ENCODE measurements at regions not wholly inside any gene's neighbourhood (a gene's known extent, or its start where the extent isn't known, plus 50 kb on each side); places are given as distances from the start of the nearest gene placed in this dataset.
"Not testable (repeated sequence)": the region's sequence is repeated elsewhere in the genome, so short reads cannot be mapped to it uniquely, and the experiment has no call there.

DNA sequence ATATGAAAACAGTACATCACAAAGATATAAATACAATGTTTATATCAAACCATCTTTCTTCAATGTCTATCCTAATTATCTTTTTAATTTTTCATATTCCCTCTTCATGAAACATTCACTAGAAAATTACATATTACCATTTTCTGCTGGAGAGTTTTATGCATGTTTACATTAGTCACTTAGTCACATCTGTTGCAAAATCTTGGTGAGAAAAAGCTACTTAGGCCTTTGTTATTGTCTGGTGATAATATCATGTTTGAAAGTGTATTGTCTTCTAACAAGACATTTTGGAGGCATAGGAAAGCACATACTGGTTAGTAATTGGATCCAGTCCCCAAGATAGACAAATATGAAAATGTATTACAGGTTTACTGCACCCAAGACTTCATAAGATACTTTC, 163.6 kb downstream of the GNAI1 start:
- DNase-seq (ENCODE audit: insufficient read length, low spot score) = no peak
- FAIRE-seq = no peak

DNA sequence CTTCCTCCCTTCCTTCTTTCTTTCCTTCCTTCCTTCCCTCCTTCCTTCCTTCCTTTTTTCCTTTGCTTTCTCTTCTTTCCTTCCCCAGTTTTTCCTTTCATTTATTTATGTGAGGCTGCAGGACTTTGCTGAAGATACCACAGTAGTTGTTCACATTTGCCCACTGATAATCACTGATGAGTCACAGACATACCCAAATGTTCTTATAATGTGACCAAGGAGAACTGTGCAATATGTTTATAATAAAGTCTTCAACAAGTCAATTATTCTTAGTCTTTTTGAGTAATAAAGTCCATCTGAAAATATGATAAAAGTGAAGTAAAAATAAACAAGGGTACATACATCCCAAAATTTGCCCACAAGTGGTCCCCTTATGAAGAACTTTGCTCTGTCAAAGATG, 159.7 kb downstream of the GNAI1 start:
- no peak for FAIRE-seq
- DNase-seq (ENCODE audit: insufficient read length, low spot score) = no peak

DNA sequence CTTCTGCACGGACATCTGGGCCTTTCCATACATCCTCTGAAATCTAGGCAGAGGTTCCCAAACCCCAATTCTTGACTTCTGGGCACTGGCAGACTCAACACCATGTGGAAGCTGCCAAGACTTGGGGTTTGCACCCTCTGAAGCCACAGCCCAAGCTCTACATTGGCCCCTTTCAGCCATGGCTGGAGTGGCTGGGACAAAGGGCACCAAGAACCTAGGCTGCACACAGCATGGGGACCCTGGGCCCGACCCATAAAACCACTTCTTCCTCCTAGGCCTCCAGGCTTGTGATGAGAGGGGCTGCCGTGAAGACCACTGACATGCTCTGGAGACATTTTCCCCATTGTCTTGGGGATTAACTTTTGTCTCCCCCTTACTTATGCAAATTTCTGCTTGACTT, 158.0 kb downstream of the GNAI1 start:
- not testable (repeated sequence) for FAIRE-seq; DNase-seq (ENCODE audit: insufficient read length, low spot score)

DNA sequence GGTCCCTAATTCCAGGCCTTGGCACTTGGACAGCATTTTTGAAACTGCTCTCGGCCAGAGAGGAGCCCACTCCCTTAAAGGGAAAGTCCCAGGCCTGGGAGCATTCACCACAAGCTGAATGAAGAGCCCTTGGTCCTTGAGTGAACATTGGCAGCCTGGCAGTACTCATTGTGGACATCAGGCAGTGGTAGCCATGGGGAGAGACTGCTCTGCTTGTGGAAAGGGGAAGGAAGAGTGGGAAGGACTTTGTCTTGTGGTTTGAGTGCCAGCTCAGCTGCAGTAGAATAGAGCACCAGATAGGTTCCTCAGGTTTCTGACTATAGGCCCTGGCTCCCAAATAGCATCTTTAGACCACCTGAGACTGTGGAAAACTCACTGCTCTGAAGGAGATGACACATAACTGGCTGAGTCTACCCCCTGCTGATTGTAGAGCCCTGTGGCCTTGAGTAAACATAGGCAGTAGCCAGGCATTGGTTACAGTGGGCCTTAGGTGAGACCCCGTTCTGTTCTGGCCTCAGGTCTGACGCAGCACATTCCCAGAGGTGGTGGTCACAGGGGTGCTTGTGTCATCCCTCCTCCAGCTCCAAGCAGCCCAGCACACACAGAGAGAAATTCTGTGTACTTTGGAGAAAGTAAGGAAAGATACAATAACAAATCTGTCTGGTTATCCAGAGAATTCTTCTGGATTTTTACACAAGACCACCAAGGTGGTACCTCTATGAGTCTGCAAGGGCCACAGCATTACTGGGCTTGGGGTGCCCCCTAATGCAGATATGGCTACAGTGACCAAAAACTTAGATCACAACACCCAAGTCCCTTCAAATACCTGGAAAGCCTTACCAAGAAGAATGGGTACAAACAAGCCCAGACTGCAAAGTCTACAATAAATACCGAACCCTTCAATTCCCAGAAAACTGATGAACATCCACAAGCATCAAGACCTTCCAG, 153.8 kb downstream of the GNAI1 start:
- no peak for FAIRE-seq
- no peak for DNase-seq (ENCODE audit: insufficient read length, low spot score)

DNA sequence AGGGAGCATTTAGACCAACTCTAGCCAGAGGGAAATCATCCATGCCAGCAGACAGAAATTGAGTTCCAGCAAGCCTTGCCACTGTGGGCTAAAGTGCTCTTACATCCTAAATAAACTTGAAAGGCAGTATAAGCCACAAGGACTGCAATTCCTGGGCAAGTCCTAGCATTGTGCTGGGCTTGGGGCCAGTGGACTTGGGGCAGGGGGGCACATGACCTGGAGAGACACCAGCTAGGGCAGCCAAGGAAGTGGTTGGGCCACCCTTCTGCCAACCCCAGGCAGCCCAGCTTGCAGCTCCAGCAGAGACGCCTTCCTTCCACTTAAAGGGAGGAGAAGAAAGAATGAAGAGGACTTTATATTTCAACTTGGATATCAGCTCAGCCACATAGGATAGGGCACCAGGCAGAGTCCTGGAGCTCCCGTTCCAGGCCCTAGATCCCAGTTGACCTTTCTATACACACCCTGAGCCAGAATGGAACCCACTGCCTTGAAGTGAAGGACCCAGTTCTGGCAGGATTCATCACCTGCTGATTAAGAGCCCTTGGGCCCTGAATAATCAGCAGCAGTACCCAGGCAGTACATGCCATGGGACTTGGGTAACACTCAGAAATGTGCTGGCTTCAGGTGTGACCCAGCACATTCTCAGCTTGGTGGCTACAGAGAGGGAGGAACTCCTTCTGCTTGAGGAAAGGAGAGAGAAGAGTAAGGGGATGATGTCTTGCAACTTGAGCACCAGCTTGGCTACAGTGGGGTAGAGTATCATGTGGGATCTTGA, 153.0 kb downstream of the GNAI1 start:
- FAIRE-seq (no peak), DNase-seq (ENCODE audit: insufficient read length, low spot score) (no peak)

DNA sequence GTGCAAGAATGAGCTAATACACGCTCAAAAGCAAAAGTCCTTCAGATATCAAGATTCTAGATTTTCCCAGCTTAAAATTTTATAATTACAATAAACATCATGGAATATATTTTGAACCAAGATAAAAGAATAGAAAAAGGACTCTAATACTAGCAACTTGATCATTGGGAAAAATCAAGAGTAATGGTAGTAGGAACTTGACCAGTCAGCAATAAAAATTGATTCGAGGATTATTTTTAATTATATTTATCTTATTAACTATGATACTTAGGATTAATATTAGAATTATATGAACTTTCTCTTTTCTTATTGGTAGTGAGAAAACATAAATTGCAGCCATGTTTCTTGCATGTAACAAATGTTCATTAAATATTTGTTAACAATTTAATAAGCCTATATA, 152.0 kb downstream of the GNAI1 start:
- FAIRE-seq (no peak), DNase-seq (ENCODE audit: insufficient read length, low spot score) (no peak)

DNA sequence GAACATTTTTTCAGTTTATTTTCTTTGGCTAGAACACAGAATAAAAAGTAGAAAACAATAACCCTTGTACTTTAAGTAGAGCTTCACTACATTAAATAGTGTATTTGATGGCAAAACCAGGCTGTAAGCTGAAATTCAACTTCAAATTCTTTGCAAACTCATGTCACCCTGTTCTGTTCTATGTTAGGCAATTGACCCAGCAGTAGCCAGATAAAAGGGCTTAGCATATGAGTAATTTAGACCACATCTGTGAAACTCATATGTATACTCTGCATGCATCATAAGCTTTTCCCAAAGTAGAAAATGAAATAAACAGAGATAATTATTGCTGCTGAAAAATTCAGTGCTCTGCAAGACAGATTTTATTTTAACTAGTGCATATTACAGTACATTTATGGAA, 150.2 kb downstream of the GNAI1 start:
- DNase-seq (ENCODE audit: insufficient read length, low spot score) (no peak), FAIRE-seq (no peak)

DNA sequence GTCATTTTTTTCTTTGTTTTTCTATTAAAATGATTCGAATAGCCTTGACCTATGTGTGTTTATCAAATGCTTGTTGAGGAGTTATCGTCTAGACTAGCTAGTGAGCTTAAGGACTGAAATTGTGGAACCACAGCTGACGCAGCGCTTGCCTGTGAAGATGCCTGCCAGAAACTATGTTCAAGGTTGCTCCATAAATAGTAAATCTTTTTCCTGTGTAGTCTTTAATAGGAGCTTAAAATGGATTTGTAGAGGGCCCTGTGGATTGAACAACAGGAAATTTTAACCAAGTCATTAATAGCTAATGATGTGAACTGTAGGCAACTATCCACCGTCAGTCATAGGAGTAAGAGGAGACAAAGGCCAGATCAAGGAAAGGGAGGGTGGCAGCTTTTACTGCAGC, 145.1 kb downstream of the GNAI1 start:
- no peak for DNase-seq (ENCODE audit: insufficient read length, low spot score)
- no peak for FAIRE-seq

DNA sequence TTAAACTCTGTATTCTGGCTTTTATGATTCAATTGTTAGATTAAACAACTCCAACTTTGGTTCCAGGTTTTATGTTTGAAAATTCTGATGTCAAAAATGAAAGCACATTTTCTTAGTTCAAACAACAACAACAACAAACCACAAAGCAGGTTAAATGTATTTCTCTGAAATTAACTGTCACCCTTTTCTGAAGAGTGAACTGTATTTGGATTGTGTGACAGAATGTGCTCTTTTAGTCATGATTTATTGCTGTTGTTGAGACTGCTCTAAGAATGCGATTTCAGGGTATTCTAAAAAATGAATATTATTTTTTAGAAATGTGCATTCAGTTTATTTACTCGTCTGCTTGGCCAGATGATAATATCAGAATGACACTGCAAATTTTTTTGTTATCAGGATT, 144.1 kb downstream of the GNAI1 start:
- no peak for DNase-seq (ENCODE audit: insufficient read length, low spot score)
- no peak for FAIRE-seq

DNA sequence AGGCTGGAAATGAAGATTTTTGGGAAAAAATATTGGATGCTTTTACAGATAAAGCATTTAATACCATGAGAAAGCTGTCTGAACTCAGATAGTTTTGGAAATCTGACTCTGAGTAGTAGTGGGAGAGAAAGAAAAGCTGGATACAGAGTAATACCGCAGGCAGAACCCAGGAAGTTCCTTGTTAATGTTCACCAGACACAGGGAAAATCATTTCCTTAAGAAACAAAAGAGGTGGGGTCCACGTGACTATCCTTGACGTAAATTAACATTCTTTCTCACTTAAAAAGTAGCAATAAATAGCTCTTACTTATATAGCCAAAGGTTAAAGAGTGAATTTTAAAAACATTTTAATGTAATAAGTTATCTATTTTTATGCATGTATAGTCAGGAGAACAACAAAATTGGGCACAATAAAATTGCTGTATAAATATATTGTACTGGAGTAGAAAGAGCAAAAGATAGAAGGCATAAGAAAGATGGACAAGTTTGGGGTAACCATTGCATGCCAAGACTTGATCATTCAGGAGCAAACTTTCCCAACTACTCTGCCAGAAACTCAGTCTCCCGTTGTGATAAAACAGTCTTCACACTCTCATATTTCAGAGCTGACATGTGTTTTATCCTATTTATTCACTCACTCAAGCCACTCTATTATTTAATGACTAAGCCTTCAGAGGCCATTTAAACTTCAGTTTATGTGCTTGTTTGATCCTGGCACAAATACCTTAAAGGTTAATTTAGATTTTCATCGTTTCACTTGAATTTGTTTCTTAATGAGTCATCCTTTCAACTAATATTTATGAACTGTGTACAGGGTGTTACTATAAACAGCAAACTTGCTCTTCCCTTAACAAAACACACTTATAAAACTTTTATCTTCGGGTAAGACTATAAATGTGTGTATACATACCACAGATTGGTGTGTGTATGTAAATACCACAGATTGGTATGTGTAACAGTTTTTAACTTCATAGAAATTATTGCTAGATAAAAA, 143.1 kb downstream of the GNAI1 start:
- FAIRE-seq = no peak
- DNase-seq (ENCODE audit: insufficient read length, low spot score) = peak; percentile 5

Measured in HTR-8/SVneo (cell line).